ACHN (cell line): ENCODE measurements at regions not wholly inside any gene's neighbourhood (a gene's known extent, or its start where the extent isn't known, plus 50 kb on each side); places are given as distances from the start of the nearest gene placed in this dataset.

Source experiments
- DNase-seq: peaks from one replicate; pipeline ENCODE4 v3.0.0-alpha.2; 2015
- in situ Hi-C: cut with HindIII; loops from 2 replicates; pipeline ENCODE4 v1.10.0; 2017; ENCODE audit warnings: low sequenced_read_pairs, low pct_ligation_motif_present, low pct_unique_long_range_greater_than_20kb

- in situ Hi-C loops: no loop called here
- DNase-seq: no peak
Observed at GRCh38 chr10:69715156-69715898, 85.3 kb downstream of the FAM241B start.

- in situ Hi-C loops: no loop called here
- no peak for DNase-seq
Observed at GRCh38 chr10:69715899-69716606, 85.7 kb upstream of the COL13A1 start.

DNA sequence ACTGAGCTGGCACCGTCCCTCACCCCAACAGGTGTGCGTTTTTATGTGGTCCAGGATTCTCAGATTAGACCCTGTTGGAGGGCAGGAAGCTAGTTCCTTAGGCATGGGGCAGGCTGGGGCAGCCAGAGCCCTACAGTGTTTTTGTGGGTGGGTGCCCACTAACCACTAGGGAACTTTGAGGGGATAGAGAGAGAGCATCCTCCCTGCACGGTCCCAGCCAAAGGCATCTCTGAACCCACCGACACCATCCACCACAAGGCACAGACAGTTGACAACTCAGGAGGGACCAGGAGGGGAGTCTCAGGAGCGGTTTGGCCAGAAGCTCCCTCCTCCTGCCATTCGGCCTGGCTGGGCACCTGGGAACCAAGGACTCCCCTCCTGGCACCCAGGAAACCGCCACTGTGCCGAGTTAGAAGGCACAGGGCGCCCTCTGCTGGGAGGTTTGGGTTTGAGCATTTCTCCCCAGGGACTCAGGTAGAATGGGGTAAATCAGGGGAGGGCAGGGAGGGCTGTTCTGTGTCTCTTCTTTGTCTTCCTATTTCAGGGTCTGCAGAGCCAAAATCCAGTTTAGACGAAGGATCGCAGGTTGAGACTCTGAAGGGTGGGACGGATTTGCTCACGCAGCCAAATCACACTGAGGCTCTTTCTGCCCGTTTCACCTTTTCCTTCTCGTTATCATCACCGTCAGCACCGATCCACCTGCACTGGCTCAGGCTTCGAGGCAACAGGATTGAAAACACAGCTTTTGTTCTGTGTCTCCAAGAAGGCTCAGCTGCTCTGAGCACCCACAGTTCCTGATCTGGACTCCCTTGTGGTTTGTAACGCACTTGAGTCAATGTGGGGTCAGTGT lies 84.8 kb upstream of the COL13A1 start:
- in situ Hi-C loops: no loop called here

GRCh38 chr10:69718951-69719350 lies 82.8 kb upstream of the COL13A1 start:
- in situ Hi-C loops: no loop called here

More for the DNA sequence above, 84.8 kb upstream of the COL13A1 start:
- DNase-seq: peak; percentile 58

DNA sequence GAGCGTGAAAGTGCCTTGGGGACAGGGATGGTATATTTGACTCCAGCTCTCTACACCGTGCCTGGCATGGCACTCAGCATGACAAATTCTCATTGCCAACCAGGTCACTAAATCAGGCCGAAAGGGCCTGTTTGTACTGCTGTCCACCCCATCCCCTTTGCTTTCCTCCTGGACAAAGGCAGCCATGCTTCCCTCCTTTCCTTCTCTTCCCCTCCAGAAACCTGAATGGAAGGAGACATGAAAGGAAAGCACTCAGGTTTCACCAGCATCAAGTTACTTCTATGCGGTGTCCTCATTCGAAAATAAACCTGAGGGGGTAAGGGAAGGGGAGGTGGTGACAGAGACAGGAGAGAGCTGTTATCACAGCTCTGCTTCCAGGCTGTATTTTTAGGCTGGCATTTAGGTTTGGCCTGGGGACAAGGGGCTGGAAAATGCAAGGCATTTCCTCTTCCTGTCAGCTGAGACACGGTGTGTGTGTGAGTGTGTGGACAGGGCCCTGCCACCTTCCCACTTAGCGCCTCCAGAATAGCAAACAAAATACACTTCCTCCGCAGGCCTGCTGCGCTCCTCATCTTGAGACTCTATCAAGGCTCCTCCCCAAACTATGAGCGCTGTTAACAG lies 79.9 kb upstream of the COL13A1 start:
- in situ Hi-C loops: no loop called here
- DNase-seq: no peak

More at GRCh38 chr10:69718951-69719350, 82.8 kb upstream of the COL13A1 start:
- DNase-seq: no peak

DNA sequence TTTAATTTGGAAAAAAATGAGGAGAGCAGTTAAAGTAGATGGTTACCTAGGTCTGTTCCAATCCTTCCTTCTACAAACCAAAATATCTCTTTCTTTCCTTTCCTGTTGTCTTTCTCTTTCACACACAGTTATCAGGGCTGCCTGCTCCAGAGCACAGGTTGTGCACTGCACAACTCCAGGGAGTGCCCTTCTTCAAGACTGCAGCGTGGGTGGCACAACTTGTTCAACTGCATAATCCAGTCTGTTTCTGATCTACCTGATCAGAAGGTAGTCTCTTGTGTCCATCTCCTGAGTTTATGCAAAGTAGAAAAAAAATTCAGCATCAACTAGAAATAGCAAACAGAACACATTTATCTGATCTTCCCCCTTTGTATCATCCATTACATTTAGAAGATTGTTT lies 78.1 kb upstream of the COL13A1 start:
- in situ Hi-C loops: no loop called here
- no peak for DNase-seq

DNA sequence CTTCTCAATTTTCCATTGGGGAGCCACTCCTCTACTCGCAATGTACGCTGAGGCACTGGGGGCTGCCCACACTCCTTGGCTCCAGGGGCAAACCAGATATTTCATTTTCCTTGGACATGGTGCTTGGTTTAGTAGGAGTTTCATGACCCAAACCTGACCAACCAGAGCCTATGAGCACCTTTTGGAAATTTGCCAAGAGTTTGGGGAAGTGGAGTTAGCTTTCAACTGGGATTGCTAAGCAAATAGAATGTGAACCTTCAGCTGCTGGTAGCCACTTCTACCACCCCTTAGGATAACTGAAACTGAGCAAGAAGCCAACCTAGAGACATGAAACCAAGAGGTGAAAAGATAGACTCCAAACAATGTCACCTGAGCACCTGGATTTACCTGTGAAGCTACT lies 74.9 kb upstream of the COL13A1 start:
- in situ Hi-C loops: no loop called here
- DNase-seq: no peak

GRCh38 chr10:69728335-69728870 lies 73.3 kb upstream of the COL13A1 start:
- in situ Hi-C loops: no loop called here
- no peak for DNase-seq

DNA sequence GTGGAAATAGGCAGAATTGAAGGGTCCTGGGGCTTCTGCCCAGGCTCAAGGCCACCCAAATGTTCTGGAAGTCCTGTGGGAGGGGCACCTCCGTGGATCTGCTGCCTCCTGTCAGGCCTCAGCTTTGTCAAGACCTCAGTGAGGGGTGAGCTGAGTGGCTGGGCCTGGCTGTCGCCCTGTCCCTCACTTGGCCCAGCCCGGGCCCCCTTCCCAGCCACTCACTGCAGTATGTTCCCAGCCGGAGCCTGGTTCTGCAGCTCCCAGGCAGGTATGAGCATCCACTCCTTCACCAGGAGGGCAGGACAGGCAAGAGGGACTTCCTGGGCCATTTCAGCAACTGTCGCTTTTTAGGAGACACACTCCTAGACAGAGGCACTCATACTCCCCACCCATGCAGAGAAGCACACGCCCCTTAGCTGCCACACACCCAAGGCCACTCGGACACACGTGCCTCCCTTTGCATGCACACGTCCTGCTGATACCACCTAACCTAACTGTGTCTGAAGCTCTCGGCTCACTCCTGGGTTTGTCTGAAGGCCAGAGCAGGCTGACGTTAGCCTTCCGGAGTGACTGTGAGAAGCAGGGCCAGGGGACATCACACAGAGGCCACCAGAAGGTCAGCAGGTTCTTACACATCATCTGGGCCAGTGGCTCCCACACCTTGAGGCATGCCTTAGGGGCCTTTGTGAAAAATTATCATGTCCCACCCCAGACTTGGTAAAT lies 72.2 kb upstream of the COL13A1 start:
- in situ Hi-C loops: no loop called here
- DNase-seq: no peak

- no peak for DNase-seq
Observed at GRCh38 chr10:69730251-69731156, 71.2 kb upstream of the COL13A1 start.

DNA sequence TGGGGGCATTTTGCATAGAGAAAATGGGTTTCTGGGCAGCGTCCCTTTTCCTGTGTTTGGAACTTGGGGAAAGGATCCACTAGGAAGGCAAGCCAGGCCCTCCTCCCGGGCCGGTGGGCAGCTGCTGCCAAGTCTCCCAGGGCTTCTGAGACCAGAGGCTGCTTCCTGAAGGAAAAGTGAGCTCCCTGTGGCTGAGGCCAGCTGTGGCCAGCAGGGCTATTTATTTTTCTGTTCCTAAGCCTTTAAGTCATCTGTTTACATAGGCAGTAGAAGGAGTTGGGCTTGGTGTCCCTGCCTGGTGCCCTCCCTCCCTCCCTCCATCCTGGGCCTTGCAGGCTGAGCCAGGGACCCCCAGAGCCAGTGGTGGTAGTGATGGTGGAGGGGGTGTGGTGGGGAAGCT lies 70.5 kb upstream of the COL13A1 start:
- in situ Hi-C loops: no loop called here
- no peak for DNase-seq

More at GRCh38 chr10:69730251-69731156, 71.2 kb upstream of the COL13A1 start:
- in situ Hi-C loops: no loop called here

DNA sequence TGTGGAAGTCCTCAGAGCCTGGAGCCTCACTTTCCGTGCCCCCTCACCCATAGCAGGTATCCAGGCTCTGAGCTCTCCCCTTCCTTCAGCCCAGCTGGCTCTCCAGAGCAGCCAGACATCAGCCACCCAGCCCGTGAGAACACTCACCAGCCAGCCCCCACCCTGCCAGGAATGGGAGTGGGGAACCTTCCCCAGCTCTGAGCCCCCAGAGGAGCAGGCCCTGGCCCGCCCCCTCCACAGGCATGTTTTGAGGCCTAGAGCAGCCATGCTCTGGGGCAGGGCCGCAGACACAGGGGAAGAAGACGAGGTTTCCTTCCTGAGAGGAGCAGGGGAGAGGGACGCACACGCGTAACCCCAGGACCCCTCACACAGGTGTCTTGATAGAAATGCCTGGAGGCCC lies 70.0 kb upstream of the COL13A1 start:
- in situ Hi-C loops: no loop called here
- no peak for DNase-seq

- no peak for DNase-seq
- in situ Hi-C loops: no loop called here
Observed at GRCh38 chr10:69732147-69732825, 69.4 kb upstream of the COL13A1 start.

GRCh38 chr10:69732826-69733150 lies 68.9 kb upstream of the COL13A1 start:
- DNase-seq: no peak
- in situ Hi-C loops: no loop called here

- no peak for DNase-seq
- in situ Hi-C loops: no loop called here
Observed at GRCh38 chr10:69733791-69734261, 67.9 kb upstream of the COL13A1 start.

- DNase-seq: no peak
- in situ Hi-C loops: no loop called here
Observed at GRCh38 chr10:69734416-69734796, 67.3 kb upstream of the COL13A1 start.
